HepG2 (cell line): ENCODE measurements at regions not wholly inside any gene's neighbourhood (a gene's known extent, or its start where the extent isn't known, plus 50 kb on each side); places are given as distances from the start of the nearest gene placed in this dataset.

Source experiments
- ATAC-seq: fragments of 200-7000 bp; cut with Tn5 transposase; 3 replicates; pipeline ENCODE4 v1.9.1; 2020; ENCODE audit warnings: mild to moderate bottlenecking, moderate library complexity
- BruUV-seq: library from RNA; stranded (reverse); fragments of 400-500 nt; replicated peaks from 2 replicates; lab custom pipeline; 2021; lab: Mats Ljungman, UMichigan
- CTCF ChIA-PET: fragments of 300-600 bp; formaldehyde crosslinking; extraction: SDS; loops from one replicate; lab custom pipeline; 2021; ENCODE audit warnings: low total read pairs, inconsistent platforms, low intra/inter-chr PET ratio; lab: Yijun Ruan, JAX
- POLR2A ChIA-PET: fragments of 350-600 bp; sonication (Branson Sonifier 250); formaldehyde crosslinking; loops from one replicate; lab custom pipeline; 2020; ENCODE audit warnings: antibody characterized with exemption, inconsistent platforms; lab: Yijun Ruan, JAX
- DNase-seq: peaks from one replicate; pipeline ENCODE4 v3.0.0-alpha.2; 2015; ENCODE audit warnings: low spot score
- FAIRE-seq: peaks from 3 replicates; lab custom pipeline; 2011; peaks lifted over from hg19 to GRCh38; lab: Jason Lieb, UNC
- H2AFZ ChIP-seq: one replicate; pipeline ENCODE4 v1.6.1; 2011; ENCODE audit warnings: low read length, inconsistent platforms
- H3K27ac ChIP-seq: fragments of 300-600 bp; 3 replicates; pipeline ENCODE4 v1.8.0; 2011; ENCODE audit warnings: mixed run types, mild to moderate bottlenecking, mixed read lengths, low read length, inconsistent platforms; ENCODE audit not compliant: insufficient read depth; ENCODE audit errors: extremely low read length
- H3K27me3 ChIP-seq, 2 experiments: fragments of 200-600 bp in 1 of 2; 2 replicates in 1 of 2; 3 replicates in 1 of 2; pipeline versions ENCODE4 v1.6.0 to v1.8.0; 2011; ENCODE audit warnings: low read length in 2 of 2, mild to moderate bottlenecking in 2 of 2, moderate library complexity in 2 of 2, inconsistent platforms in 1 of 2; ENCODE audit not compliant: insufficient read depth in 2 of 2, control insufficient read depth in 1 of 2
- H3K36me3 ChIP-seq, 2 experiments: fragments of 200-600 bp in 1 of 2; replicated peaks in 1 of 2; 2 replicates in 1 of 2; 3 replicates in 1 of 2; pipeline versions ENCODE4 v1.5.1 to v1.8.0; 2011; ENCODE audit warnings: low read length in 2 of 2, inconsistent platforms in 1 of 2; ENCODE audit not compliant: insufficient read depth in 2 of 2, control insufficient read depth in 1 of 2
- H3K4me1 ChIP-seq: 2 replicates; pipeline ENCODE4 v1.5.1; 2012; ENCODE audit warnings: low read length, inconsistent platforms; ENCODE audit not compliant: insufficient read depth
- H3K4me2 ChIP-seq: 2 replicates; pipeline ENCODE4 v1.6.0; 2011; ENCODE audit warnings: low read depth, low read length, inconsistent platforms
- H3K4me3 ChIP-seq, 3 experiments: fragments of 200-600 bp in 1 of 3; sonication (generic), shearing (Covaris generic) in 1 of 3; replicated peaks in 1 of 3; 2 replicates each; pipeline ENCODE4 v1.5.1; 2011 to 2016; ENCODE audit warnings: low read length in 3 of 3, inconsistent platforms in 2 of 3, low read depth in 2 of 3, mild to moderate bottlenecking in 2 of 3, control low read depth in 1 of 3, mixed read lengths in 1 of 3; ENCODE audit not compliant: insufficient read depth in 1 of 3
- H3K79me2 ChIP-seq: one replicate; pipeline ENCODE4 v1.6.1; 2011; ENCODE audit warnings: low read length, inconsistent platforms; ENCODE audit not compliant: insufficient read depth
- H3K9ac ChIP-seq: 2 replicates; pipeline ENCODE4 v1.6.0; 2011; ENCODE audit warnings: mild to moderate bottlenecking, low read depth, low read length, inconsistent platforms; ENCODE audit not compliant: insufficient read depth
- H3K9me3 ChIP-seq: 2 replicates; pipeline ENCODE4 v1.5.1; 2012; ENCODE audit warnings: mild to moderate bottlenecking, low read length
- H4K20me1 ChIP-seq: 2 replicates; pipeline ENCODE4 v1.6.0; 2011; ENCODE audit warnings: inconsistent platforms, mild to moderate bottlenecking, low read length, moderate library complexity; ENCODE audit not compliant: insufficient read depth
- POLR2A ChIP-seq, 2 experiments: IDR thresholded peaks; 2 replicates each; pipeline ENCODE4 v1.6.1; 2011; ENCODE audit warnings: low read depth in 2 of 2, low read length in 2 of 2, mild to moderate bottlenecking in 1 of 2, moderate library complexity in 1 of 2; ENCODE audit not compliant: insufficient read depth in 1 of 2
- RERE ChIP-seq: IDR thresholded peaks from 2 replicates; pipeline ENCODE4 v1.6.1; 2016; ENCODE audit warnings: low read depth, missing genetic modification reagents, missing compliant biosample characterization
- SNAPC4 ChIP-seq: sonication (generic); formaldehyde crosslinking; IDR thresholded peaks from 2 replicates; pipeline ENCODE4 v1.4.0; 2020; ENCODE audit warnings: mild to moderate bottlenecking, missing genetic modification reagents
- STAT5B ChIP-seq: sonication (generic); formaldehyde crosslinking; IDR thresholded peaks from 2 replicates; pipeline ENCODE4 v1.4.0; 2020; ENCODE audit warnings: missing genetic modification reagents
- ZIK1 ChIP-seq: sonication (generic); formaldehyde crosslinking; IDR thresholded peaks from 2 replicates; pipeline ENCODE4 v1.5.0; 2020; ENCODE audit warnings: mild to moderate bottlenecking, low read depth, missing genetic modification reagents, borderline replicate concordance
- ZNF24 ChIP-seq: fragments of 450-650 bp; IDR thresholded peaks from 2 replicates; pipeline ENCODE4 v1.6.1; 2017; ENCODE audit warnings: antibody characterized with exemption, mild to moderate bottlenecking
- ZNF549 ChIP-seq: sonication (generic); formaldehyde crosslinking; IDR thresholded peaks from 2 replicates; pipeline ENCODE4 v1.5.0; 2020; ENCODE audit warnings: missing genetic modification reagents
- ZNF629 ChIP-seq: sonication (generic); formaldehyde crosslinking; conservative IDR thresholded peaks from 2 replicates; pipeline ENCODE4 v1.5.0; 2020; ENCODE audit warnings: missing genetic modification reagents
- ZNF75D ChIP-seq: sonication (generic); formaldehyde crosslinking; IDR thresholded peaks from 2 replicates; pipeline ENCODE4 v1.8.1; 2023; ENCODE audit warnings: missing genetic modification reagents, mild to moderate bottlenecking, borderline replicate concordance
- WGBS: methylation state at CpG from one replicate; pipeline ENCODE4 v1.1.6; 2017; ENCODE audit warnings: low lambda C conversion rate; 5-methylcytosine and 5-hydroxymethylcytosine counted together
- in situ Hi-C: cut with HindIII; loops from 2 replicates; pipeline ENCODE4 v1.10.0; 2017; ENCODE audit warnings: low pct_unique_long_range_greater_than_20kb; ENCODE audit not compliant: extremely low pct_ligation_motif_present
- intact Hi-C: fragments of 100-400 bp; cut with micrococcal nuclease; formaldehyde crosslinking; loops from one replicate; pipeline ENCODE4 v1.10.0; 2022; ENCODE audit not compliant: unreplicated experiment

GRCh38 chr22:27297125-27297524 lies 504.4 kb downstream of the MN1 start:
- 9% methylated on average over 7 of the region's 7 CpGs for WGBS
- Histone ChIP-seq H3K9ac (no peak overlapping the region), H3K79me2 (no peaks in the 10 kb centered on the region), H3K9me3 (no peaks in the 10 kb centered on the region), H3K4me1 (no peaks in the 10 kb centered on the region), H2AFZ (no peak overlapping the region), H3K4me3 (no peak overlapping the region), H3K27me3 (peaks cover 2 to 59% of the 10 kb centered on the region in 2 experiments; a peak in 4 of 5 replicates), H3K36me3 (no peaks in the 10 kb centered on the region)
- in situ Hi-C loops = no loop called here
- BruUV-seq = no TSS peak
- POLR2A ChIA-PET = no interaction called here
- CTCF ChIA-PET = no interaction called here
- intact Hi-C loops = no loop called here
- no peak for ATAC-seq
- TF ChIP-seq ZNF24 (no peak), ZNF629 (CRISPR knock-in tag) (peak; percentile 67)
- TF ChIP-seq, all 625 proteins: peak for 1
- H3K27ac ChIP-seq = no peak overlapping the region
- no peak overlapping the region for H3K4me2 ChIP-seq
- DNase-seq (no peak), FAIRE-seq (no peak)
- H4K20me1 ChIP-seq = no peaks in the 10 kb centered on the region

- Histone ChIP-seq H3K9me3 (no peaks in the 10 kb centered on the region), H3K4me1 (no peaks in the 10 kb centered on the region), H3K9ac (no peak overlapping the region), H4K20me1 (no peaks in the 10 kb centered on the region), H3K27ac (no peak overlapping the region), H3K4me2 (no peak overlapping the region), H3K79me2 (no peaks in the 10 kb centered on the region), H3K27me3 (peaks cover 2 to 53% of the 10 kb centered on the region in 2 experiments; a peak in 3 of 5 replicates), H3K36me3 (no peaks in the 10 kb centered on the region), H3K4me3 (no peak overlapping the region), H2AFZ (no peak overlapping the region)
- no peak for DNase-seq
- no TSS peak for BruUV-seq
- POLR2A ChIA-PET = no interaction called here
- FAIRE-seq = no peak
- CTCF ChIA-PET = no interaction called here
- in situ Hi-C loops = no loop called here
- 4% methylated on average over 7 of the region's 7 CpGs for WGBS
- intact Hi-C loops = no loop called here
- no peak for ATAC-seq
- TF ChIP-seq RERE = no peak
- TF ChIP-seq POLR2A (IDR thresholded peaks at IDR 0.05; ENCODE audit: insufficient read depth in 1 of 2, low read depth in 2 of 2, low read length in 2 of 2) = no peak
- TF ChIP-seq ZIK1 (CRISPR knock-in tag) = no peak
- TF ChIP-seq SNAPC4 (CRISPR knock-in tag) = no peak
- no peak for TF ChIP-seq ZNF549 (CRISPR knock-in tag)
- no peak for TF ChIP-seq ZNF75D (CRISPR knock-in tag)
- TF ChIP-seq STAT5B = no peak
Observed at GRCh38 chr22:27298332-27298731, 503.2 kb downstream of the MN1 start.
